ENCODE measurements at regions not wholly inside any gene's neighbourhood (a gene's known extent, or its start where the extent isn't known, plus 50 kb on each side); places are given as distances from the start of the nearest gene placed in this dataset.

GRCh38 chr10:63057509-63057908, 75.6 kb upstream of the NRBF2 start:
- no peak overlapping the region for H3K4me2 ChIP-seq (replicated peaks; ENCODE audit: low read depth, low read length, poor library complexity, severe bottlenecking)
- H3K4me3 ChIP-seq (ENCODE audit: control extremely low read depth in 1 of 5, extremely low read depth in 1 of 5, insufficient read depth in 1 of 5, low read depth in 2 of 5, low read length in 4 of 5), result no peak overlapping the region
- no peak overlapping the region for H3K9ac ChIP-seq (ENCODE audit: low read length)
- no peaks in the 10 kb centered on the region for H4K20me1 ChIP-seq (ENCODE audit: control insufficient read depth, insufficient read depth, low read length, poor library complexity, severe bottlenecking)
- Mint-ChIP-seq H3K27ac (no peak overlapping the region), H3K9me3 (ENCODE audit: insufficient read depth) (no peaks in the 10 kb centered on the region), H3K27me3 (peaks cover 7% of the 10 kb centered on the region), H3K4me1 (no peaks in the 10 kb centered on the region), H3K4me3 (no peak overlapping the region)
- POLR2A ChIA-PET, result no interaction called here
- intact Hi-C loops (cut with micrococcal nuclease), result no loop called here
- no peak overlapping the region for H3K27ac ChIP-seq (ENCODE audit: low read length in 2 of 2)
- WGBS (ENCODE audit: insufficient coverage), result 91% methylated on average over 7 of the region's 10 CpGs
- DNase-seq, result no peak
- ATAC-seq (ENCODE audit: low read depth), result no peak
- H3K9me3 ChIP-seq (ENCODE audit: control extremely low read depth in 1 of 3, control insufficient read depth in 2 of 3, insufficient read depth in 1 of 3, low read length in 2 of 3), result no peaks in the 10 kb centered on the region
- TF ChIP-seq EZH2 (IDR thresholded peaks at IDR 0.05; ENCODE audit: borderline replicate concordance, insufficient read depth, low read depth, low read length, poor library complexity, severe bottlenecking), result no peak
- TF ChIP-seq CTCF (IDR thresholded peaks at IDR 0.05), result no peak
- CTCF ChIA-PET, result no interaction called here
- no peaks in the 10 kb centered on the region for H3K4me1 ChIP-seq (ENCODE audit: control insufficient read depth in 2 of 2, insufficient read depth in 2 of 2, low read length in 2 of 2)
- H3K27me3 ChIP-seq (replicated peaks in 1 of 4; ENCODE audit: control extremely low read depth in 1 of 4, control insufficient read depth in 3 of 4, insufficient read depth in 4 of 4, low read length in 3 of 4), result peaks cover 0 to 5% (median 2%) of the 10 kb centered on the region in 4 experiments
- H3K36me3 ChIP-seq (replicated peaks in 1 of 2; ENCODE audit: control extremely low read depth in 1 of 2, control insufficient read depth in 1 of 2, extremely low read depth in 1 of 2, insufficient read depth in 2 of 2, low read length in 1 of 2), result no peaks in the 10 kb centered on the region
- H3K79me2 ChIP-seq (ENCODE audit: control insufficient read depth, insufficient read depth, low read length), result no peaks in the 10 kb centered on the region
- no peak overlapping the region for H2AFZ ChIP-seq (ENCODE audit: insufficient read depth, low read depth, low read length, poor library complexity, severe bottlenecking)

- no peak for DNase-seq
- no peaks in the 10 kb centered on the region for H3K36me3 ChIP-seq (replicated peaks in 1 of 2; ENCODE audit: control extremely low read depth in 1 of 2, control insufficient read depth in 1 of 2, extremely low read depth in 1 of 2, insufficient read depth in 2 of 2, low read length in 1 of 2)
- intact Hi-C loops (cut with micrococcal nuclease), result no loop called here
- no peak overlapping the region for H3K4me3 Mint-ChIP-seq
- peaks cover 11% of the 10 kb centered on the region for H3K27me3 Mint-ChIP-seq
- no peaks in the 10 kb centered on the region for H3K4me1 ChIP-seq (ENCODE audit: control insufficient read depth in 2 of 2, insufficient read depth in 2 of 2, low read length in 2 of 2)
- H4K20me1 ChIP-seq (ENCODE audit: control insufficient read depth, insufficient read depth, low read length, poor library complexity, severe bottlenecking), result no peaks in the 10 kb centered on the region
- ChIA-PET CTCF (no interaction called here), POLR2A (no interaction called here)
- WGBS (ENCODE audit: insufficient coverage), result 96% methylated on average over 3 of the region's 3 CpGs
- no peak overlapping the region for H3K4me3 ChIP-seq (ENCODE audit: control extremely low read depth in 1 of 5, extremely low read depth in 1 of 5, insufficient read depth in 1 of 5, low read depth in 2 of 5, low read length in 4 of 5)
- H3K27ac Mint-ChIP-seq, result no peak overlapping the region
- H3K9me3 ChIP-seq (ENCODE audit: control extremely low read depth in 1 of 3, control insufficient read depth in 2 of 3, insufficient read depth in 1 of 3, low read length in 2 of 3), result peaks cover 0 to under 1% (median 0%) of the 10 kb centered on the region in 3 donors
- H3K27ac ChIP-seq (ENCODE audit: low read length in 2 of 2), result no peak overlapping the region
- no peak overlapping the region for H3K4me2 ChIP-seq (replicated peaks; ENCODE audit: low read depth, low read length, poor library complexity, severe bottlenecking)
- H2AFZ ChIP-seq (ENCODE audit: insufficient read depth, low read depth, low read length, poor library complexity, severe bottlenecking), result no peak overlapping the region
- no peaks in the 10 kb centered on the region for H3K4me1 Mint-ChIP-seq
- TF ChIP-seq CTCF (IDR thresholded peaks at IDR 0.05) (no peak), EZH2 (IDR thresholded peaks at IDR 0.05; ENCODE audit: borderline replicate concordance, insufficient read depth, low read depth, low read length, poor library complexity, severe bottlenecking) (no peak)
- ATAC-seq (ENCODE audit: low read depth), result no peak
- no peak overlapping the region for H3K9ac ChIP-seq (ENCODE audit: low read length)
- no peaks in the 10 kb centered on the region for H3K79me2 ChIP-seq (ENCODE audit: control insufficient read depth, insufficient read depth, low read length)
- no peaks in the 10 kb centered on the region for H3K9me3 Mint-ChIP-seq (ENCODE audit: insufficient read depth)
- no peaks in the 10 kb centered on the region for H3K27me3 ChIP-seq (replicated peaks in 1 of 4; ENCODE audit: control extremely low read depth in 1 of 4, control insufficient read depth in 3 of 4, insufficient read depth in 4 of 4, low read length in 3 of 4)
Observed at GRCh38 chr10:63055705-63056104, 77.4 kb upstream of the NRBF2 start.

Measured in B cell (primary cell).